ENCODE measurements at regions not wholly inside any gene's neighbourhood (a gene's known extent, or its start where the extent isn't known, plus 50 kb on each side); places are given as distances from the start of the nearest gene placed in this dataset.

DNA sequence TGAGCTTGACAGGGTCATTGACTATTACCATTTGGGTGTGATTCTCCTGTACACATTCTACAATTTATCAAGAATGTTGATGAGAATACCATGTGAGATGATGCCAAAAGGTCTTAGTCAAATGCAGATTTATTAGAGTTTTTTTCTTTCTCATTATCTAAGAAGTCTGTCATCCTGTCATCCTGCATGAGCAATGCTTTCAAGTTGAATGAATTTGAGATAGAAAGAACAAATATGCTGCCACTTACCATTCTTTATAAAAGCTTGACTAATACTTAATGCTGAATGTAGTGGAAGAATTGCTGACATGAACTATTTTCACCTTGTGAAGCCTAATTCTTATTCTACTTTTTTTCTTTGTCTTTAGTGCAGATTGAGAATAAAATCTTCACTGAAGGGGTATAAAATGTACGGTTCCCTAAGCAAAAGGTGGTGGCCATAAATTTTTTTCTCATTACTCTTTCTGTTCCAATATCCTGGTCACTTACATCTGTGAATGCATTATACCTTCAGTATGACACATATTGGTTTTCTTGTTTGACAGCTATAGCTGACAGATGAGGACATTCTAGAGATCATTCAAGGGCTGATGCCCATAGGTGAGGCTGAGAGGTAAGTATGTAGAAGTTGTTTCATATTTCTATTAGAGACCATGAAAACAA lies 1434.7 kb downstream of the SLITRK1 start:
- ChIA-PET POLR2A (no interaction called here), CTCF (no interaction called here)

DNA sequence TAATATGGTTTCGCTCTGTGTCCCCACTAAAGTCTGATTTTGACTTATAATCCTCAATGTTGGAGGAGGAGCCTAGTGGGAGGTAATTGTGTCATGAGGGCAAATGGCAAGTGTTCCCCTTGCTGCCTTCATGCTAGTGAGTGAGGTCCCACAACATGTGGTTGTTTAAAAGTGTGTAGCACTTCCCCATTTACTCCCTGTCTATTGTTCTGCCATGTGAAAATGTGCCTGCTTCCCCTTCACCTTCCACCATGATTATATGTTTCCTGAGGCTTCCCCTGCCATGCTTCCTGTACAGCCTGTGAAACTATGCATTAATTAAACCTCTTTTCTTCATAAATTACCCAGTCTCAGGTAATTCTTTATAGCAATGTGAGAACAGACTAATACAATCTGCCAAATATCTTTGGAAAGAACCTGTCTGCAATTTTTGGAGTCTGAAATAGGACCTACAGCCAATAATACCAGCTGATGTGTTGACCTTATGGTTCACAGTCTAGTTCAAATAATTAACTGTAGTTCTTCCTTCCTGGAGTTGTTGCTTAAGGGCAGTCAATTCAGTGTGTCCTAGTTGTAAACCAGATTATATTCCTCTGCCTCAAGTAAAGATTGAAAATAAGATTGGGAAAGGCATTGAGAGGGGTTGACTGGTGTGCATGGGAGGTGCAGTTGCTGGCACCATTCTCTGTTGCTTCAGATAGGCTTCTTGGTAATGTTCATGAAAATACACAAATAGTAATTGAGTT lies 1442.9 kb downstream of the SLITRK1 start:
- DNase-seq (ENCODE audit: low read depth, low spot score) = no peak
- POLR2A ChIA-PET = no interaction called here
- no peak overlapping the region for H3K4me3 ChIP-seq (ENCODE audit: low read depth, low read length)
- TF ChIP-seq, protein P1, sequence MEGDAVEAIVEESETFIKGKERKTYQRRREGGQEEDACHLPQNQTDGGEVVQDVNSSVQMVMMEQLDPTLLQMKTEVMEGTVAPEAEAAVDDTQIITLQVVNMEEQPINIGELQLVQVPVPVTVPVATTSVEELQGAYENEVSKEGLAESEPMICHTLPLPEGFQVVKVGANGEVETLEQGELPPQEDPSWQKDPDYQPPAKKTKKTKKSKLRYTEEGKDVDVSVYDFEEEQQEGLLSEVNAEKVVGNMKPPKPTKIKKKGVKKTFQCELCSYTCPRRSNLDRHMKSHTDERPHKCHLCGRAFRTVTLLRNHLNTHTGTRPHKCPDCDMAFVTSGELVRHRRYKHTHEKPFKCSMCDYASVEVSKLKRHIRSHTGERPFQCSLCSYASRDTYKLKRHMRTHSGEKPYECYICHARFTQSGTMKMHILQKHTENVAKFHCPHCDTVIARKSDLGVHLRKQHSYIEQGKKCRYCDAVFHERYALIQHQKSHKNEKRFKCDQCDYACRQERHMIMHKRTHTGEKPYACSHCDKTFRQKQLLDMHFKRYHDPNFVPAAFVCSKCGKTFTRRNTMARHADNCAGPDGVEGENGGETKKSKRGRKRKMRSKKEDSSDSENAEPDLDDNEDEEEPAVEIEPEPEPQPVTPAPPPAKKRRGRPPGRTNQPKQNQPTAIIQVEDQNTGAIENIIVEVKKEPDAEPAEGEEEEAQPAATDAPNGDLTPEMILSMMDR (IDR thresholded peaks at IDR 0.05; ENCODE audit: insufficient read depth, low read length, missing control alignments) = no peak
- CTCF ChIA-PET = no interaction called here

More for the DNA sequence above, 1434.7 kb downstream of the SLITRK1 start:
- TF ChIP-seq, protein P1 (IDR thresholded peaks at IDR 0.05; ENCODE audit: insufficient read depth, low read length, missing control alignments) = no peak
- no peak for DNase-seq (ENCODE audit: low read depth, low spot score)
- H3K4me3 ChIP-seq (ENCODE audit: low read depth, low read length) = no peak overlapping the region

DNA sequence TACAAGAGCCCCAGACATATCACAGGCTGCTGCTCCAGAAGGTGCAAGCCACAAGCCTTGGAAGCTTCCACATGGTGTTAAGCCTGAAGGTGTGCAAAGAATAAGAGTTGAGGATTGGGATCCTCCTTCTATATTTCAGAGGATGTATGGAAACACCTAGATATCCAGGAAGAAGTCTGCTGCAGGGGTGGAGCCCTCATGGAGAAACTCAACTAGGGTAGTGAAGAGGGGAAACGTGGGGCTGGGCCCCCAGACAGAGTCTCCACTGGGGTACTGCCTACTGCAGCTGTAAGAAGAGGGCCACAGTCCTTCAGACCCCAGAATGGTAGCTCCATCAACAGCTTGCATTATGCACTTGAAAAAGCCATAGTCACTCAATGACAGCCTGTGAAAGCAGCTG lies 1444.0 kb downstream of the SLITRK1 start:
- POLR2A ChIA-PET = no interaction called here
- no peak for DNase-seq (ENCODE audit: low read depth, low spot score)
- CTCF ChIA-PET = no interaction called here
- no peak overlapping the region for H3K4me3 ChIP-seq (ENCODE audit: low read depth, low read length)
- TF ChIP-seq, protein P1 (IDR thresholded peaks at IDR 0.05; ENCODE audit: insufficient read depth, low read length, missing control alignments) = no peak

DNA sequence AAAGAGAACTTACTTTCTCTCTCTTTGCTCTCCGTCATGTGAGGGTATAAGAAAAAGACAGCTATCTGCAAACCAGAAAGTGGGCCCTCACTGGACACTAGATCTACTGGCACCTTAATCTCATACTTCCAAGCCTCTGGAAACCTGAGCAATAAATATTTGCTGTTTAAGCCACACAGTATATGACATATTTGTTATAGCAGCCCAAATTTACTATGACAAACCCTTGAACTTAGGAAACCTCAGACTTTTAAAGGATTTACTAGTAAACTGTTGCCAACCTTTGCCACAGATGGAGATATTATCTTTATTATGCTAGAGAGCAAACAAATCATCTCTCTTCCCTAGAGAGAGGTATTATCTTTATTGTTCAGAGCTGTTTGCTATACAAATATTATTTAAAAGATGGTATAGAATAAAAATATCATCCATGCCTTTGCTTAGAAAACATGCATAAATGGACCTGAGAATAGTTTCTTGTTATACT lies 1446.1 kb downstream of the SLITRK1 start:
- H3K4me3 ChIP-seq (ENCODE audit: low read depth, low read length) = no peak overlapping the region
- no peak for DNase-seq (ENCODE audit: low read depth, low spot score)
- TF ChIP-seq, protein P1 (IDR thresholded peaks at IDR 0.05; ENCODE audit: insufficient read depth, low read length, missing control alignments) = no peak
- CTCF ChIA-PET = no interaction called here
- POLR2A ChIA-PET = no interaction called here

DNA sequence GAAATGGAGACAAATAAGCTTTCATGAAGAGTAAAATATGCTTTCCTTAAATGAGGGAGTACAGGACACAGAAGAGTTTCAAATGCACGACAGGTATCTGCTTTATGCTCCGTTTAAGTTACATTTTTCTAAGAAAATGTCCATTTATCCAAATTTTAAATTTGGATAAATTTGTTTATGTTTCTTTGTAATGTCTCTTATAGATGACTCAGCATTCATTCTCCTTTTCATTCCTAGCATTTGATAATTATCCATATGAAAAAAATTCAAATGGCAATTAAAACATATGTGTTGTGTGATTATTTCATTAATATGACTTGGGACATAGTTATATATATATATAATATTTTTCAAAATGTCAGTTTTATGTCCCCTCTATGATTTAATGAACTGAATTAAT lies 1449.3 kb downstream of the SLITRK1 start:
- no peak for DNase-seq (ENCODE audit: low read depth, low spot score)
- POLR2A ChIA-PET = no interaction called here
- CTCF ChIA-PET = no interaction called here
- no peak overlapping the region for H3K4me3 ChIP-seq (ENCODE audit: low read depth, low read length)
- TF ChIP-seq, protein P1 (IDR thresholded peaks at IDR 0.05; ENCODE audit: insufficient read depth, low read length, missing control alignments) = no peak

DNA sequence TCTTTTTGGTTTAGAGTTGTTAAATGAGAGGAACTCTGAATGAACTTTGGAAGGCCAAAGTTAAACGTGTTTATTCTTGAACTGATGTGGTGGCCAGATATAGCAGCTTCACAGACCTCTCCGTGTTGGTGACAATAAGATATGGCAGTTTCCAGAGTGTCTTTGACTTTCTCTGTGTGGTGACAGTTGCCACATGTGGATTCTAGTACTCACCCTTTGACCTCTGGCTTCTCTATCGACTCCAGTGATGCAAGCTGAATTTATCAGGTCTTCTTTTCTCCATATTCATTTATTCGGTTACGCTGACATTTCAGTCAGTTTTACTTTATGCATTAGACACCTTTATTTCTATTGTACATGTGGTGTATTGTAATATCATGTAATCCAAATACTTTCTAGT lies 1469.5 kb downstream of the SLITRK1 start:
- TF ChIP-seq, protein P1 (IDR thresholded peaks at IDR 0.05; ENCODE audit: insufficient read depth, low read length, missing control alignments) = no peak
- ChIA-PET POLR2A (no interaction called here), CTCF (no interaction called here)
- DNase-seq (ENCODE audit: low read depth, low spot score) = no peak
- H3K4me3 ChIP-seq (ENCODE audit: low read depth, low read length) = no peak overlapping the region
